C4-2B (cell line): ENCODE measurements at regions not wholly inside any gene's neighbourhood (a gene's known extent, or its start where the extent isn't known, plus 50 kb on each side); places are given as distances from the start of the nearest gene placed in this dataset.
"Not testable (repeated sequence)": the region's sequence is repeated elsewhere in the genome, so short reads cannot be mapped to it uniquely, and the experiment has no call there.

Experiments
- H3K27ac ChIP-seq: fragments of 450-650 bp; 2 replicates; pipeline ENCODE4 v1.5.1; 2017
- ZFX ChIP-seq: fragments of 450-650 bp; IDR thresholded peaks from 2 replicates; pipeline ENCODE4 v1.6.1; 2017
- TF ChIP-seq, protein P1 (sequence below): fragments of 450-650 bp; conservative IDR thresholded peaks from 2 replicates; pipeline ENCODE4 v1.5.1; 2017; ENCODE audit warnings: mild to moderate bottlenecking

DNA sequence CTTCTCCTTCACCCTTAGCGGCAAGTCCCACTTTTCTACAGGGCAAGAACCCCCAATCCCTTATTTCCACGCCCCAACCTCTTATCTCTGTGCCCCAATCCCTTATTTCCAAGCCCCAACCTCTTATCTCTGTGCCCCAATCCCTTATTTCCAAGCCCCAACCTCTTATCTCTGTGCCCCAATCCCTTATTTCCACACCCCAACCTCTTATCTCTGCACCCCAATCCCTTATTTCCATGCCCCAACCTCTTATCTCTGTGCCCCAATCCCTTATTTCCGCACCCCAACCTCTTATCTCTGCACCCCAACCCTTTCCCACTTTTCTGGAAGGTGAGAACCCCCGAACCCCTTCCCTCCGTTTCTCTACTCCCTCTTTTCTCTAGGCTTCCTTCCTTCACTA, 116.1 kb upstream of the GJE1 start:
- H3K27ac ChIP-seq: not testable (repeated sequence)

DNA sequence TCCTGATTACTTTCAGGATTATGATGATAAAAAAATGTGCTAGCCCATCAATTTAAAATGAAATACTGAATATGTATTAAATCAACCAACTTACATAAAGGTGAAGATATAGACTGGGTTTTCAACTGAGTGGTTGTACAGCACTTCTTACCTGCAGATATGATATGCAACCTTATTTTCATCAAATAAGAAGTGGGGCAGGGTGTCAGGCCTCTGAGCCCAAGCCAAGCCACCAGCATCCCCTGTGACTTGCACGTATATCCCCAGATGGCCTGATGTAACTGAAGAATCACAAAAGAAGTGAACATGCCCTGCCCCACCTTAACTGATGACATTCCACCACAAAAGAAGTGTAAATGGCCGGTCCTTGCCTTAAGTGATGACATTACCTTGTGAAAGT, 117.3 kb upstream of the GJE1 start:
- H3K27ac ChIP-seq: not testable (repeated sequence)

DNA sequence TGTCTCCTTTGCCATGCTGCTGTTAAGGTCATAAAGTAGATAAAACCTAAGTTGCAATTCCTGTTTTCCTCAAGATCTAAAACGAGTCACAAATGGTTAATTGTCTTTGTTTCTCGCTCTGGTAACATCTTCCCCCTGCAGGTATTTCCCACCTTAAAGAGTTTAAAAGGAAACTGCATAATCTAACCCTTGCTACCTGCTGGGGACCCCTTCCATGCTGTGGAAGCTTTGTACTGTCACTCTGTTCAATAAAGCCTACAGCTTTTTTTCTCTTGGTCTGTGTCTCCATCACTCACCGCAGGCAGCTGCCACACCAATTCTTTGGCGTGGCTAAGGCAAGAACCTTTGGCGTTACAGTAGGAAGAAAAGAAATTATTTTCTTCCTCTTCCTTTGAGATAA, 117.7 kb upstream of the GJE1 start:
- TF ChIP-seq, protein P1, sequence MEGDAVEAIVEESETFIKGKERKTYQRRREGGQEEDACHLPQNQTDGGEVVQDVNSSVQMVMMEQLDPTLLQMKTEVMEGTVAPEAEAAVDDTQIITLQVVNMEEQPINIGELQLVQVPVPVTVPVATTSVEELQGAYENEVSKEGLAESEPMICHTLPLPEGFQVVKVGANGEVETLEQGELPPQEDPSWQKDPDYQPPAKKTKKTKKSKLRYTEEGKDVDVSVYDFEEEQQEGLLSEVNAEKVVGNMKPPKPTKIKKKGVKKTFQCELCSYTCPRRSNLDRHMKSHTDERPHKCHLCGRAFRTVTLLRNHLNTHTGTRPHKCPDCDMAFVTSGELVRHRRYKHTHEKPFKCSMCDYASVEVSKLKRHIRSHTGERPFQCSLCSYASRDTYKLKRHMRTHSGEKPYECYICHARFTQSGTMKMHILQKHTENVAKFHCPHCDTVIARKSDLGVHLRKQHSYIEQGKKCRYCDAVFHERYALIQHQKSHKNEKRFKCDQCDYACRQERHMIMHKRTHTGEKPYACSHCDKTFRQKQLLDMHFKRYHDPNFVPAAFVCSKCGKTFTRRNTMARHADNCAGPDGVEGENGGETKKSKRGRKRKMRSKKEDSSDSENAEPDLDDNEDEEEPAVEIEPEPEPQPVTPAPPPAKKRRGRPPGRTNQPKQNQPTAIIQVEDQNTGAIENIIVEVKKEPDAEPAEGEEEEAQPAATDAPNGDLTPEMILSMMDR: no peak
- no peak for TF ChIP-seq ZFX
- H3K27ac ChIP-seq: no peak overlapping the region

DNA sequence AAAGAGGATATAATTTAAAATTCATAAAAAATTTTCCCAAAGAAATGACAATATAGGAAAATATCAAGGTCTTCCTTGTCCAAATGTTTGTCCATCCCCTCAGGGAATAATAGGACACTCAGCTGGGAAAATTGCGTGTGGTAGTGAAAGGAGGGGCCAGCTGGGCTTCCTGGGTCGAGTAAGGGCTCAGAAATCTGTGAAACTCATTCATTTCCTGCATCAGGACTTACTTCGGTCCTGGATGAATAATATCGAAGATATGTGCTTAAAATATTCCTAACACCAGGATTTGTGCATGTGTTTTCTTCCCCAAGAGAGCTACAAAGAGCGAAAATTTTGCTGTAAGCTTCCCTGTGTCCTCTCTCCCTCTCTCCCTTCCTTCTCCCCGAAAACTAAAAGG, 118.2 kb upstream of the GJE1 start:
- TF ChIP-seq ZFX: no peak
- TF ChIP-seq, protein P1: no peak
- no peak overlapping the region for H3K27ac ChIP-seq

DNA sequence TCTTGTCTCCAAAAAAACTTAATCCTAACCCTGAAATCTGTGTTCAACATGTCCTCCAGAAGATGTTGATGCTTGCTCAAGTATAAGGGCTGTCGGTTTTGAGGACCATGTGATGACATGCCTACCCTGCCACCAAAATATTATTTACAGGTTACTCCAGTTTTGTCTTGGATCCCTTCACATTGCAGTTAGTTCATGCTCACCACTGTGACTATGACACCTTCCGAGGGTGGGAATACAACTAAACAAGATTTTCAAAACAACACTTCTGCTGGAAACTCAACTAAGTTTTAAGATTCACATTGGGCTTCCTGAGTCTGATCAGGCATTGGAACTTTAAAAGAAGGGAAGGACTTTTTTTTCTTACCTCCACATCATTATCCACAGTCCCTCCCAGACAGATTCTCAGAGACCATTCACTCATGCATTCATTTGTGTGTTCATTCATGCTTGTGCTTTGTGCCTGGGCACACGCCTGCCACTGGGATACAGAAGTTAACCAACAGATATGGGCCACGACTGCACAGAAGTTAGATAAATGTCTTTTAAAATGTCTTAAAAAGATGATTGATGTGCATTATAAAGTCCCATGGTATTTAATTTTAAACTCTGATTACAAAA, 118.7 kb upstream of the GJE1 start:
- no peak overlapping the region for H3K27ac ChIP-seq
- no peak for TF ChIP-seq ZFX
- TF ChIP-seq, protein P1: no peak

DNA sequence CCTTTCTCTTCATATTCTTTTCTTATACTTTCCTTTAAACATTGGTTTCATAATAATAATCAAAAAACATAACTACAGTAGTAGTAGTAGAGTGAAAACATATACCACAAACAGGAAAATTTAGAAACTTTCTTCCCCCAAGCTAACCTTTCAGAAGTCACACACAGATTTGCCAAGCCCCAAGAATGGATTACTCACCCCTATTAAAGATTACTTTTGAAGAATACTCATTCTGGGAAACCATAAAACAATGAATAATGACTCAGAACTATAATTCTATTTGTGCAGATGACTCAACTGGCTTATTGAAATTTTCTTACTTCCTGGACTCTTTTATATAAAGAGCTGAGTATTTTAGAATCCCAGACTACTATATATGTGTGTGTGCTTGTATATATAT, 119.4 kb upstream of the GJE1 start:
- H3K27ac ChIP-seq: no peak overlapping the region
- no peak for TF ChIP-seq ZFX
- TF ChIP-seq, protein P1: no peak

DNA sequence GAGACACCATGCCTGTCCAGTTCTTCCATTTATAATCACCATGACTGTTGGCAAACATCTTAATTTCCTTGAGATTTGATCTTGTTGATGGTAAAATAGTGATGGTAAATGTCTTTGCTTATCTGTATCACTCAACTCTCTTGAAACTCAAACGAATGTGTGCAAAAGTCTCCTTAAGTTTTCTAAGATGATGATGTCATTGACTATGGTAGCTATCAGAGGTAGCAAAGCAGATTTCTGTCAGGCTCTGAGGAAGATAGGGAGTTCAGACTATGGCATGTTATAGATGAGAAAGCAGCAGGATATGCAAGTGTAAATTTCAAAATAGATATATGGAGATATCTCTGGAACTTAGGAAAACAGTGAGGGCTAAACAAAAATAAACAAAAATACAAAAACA, 121.0 kb upstream of the GJE1 start:
- TF ChIP-seq ZFX: no peak
- TF ChIP-seq, protein P1: no peak
- no peak overlapping the region for H3K27ac ChIP-seq

DNA sequence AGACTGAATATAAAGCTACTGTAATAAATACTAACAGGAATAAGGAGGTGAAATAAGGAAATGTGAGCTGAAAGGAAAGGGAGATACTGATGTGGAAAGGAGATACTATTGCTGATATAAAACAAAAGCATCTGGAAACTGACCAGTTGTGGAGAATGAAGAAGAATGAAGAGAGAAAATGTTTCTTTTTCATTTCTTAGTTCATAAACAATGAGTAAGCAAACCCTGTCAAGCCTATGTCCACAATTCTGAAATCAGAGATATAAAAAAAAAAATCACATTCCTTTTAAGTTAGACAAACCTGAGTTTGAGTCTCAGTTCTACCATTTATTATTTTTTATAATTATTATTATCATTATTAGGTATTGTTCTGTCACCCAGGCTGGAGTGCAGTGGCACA, 121.6 kb upstream of the GJE1 start:
- TF ChIP-seq ZFX: no peak
- TF ChIP-seq, protein P1: no peak

DNA sequence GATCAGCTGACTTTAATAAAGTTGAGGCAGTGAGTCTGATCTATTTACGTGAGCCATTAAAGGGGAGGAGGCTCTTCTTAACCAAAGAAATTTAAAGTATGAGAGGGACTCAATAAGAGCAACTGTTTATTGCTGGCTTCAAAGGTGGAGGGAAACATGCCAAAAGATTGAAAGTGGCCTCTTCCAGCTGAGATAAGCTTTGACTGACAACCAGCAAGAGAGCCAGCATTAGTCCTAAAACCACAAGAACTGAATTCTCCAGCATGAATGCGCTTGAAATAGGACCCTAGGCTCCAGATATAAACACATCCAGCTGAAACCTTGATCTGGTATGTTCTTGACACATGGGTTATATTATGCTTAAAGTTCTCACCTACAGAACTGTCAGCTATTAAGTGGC, 123.1 kb upstream of the GJE1 start:
- TF ChIP-seq, protein P1: no peak
- TF ChIP-seq ZFX: no peak
- no peak overlapping the region for H3K27ac ChIP-seq

More for the DNA sequence above, 121.6 kb upstream of the GJE1 start:
- H3K27ac ChIP-seq: no peak overlapping the region
